GM19397 (cell line): ENCODE measurements at regions not wholly inside any gene's neighbourhood (a gene's known extent, or its start where the extent isn't known, plus 50 kb on each side); places are given as distances from the start of the nearest gene placed in this dataset.
"Not testable (repeated sequence)": the region's sequence is repeated elsewhere in the genome, so short reads cannot be mapped to it uniquely, and the experiment has no call there.

Experiments
- ATAC-seq: cut with Tn5 transposase; IDR thresholded peaks from one replicate; pipeline ENCODE4 v1.9.1; 2021; ENCODE audit warnings: mild to moderate bottlenecking, moderate library complexity; ENCODE audit not compliant: unreplicated experiment

- no peak for ATAC-seq
These were observed 166.3 kb upstream of the KIF2A start for GRCh38 chr5:62139741-62140140.

DNA sequence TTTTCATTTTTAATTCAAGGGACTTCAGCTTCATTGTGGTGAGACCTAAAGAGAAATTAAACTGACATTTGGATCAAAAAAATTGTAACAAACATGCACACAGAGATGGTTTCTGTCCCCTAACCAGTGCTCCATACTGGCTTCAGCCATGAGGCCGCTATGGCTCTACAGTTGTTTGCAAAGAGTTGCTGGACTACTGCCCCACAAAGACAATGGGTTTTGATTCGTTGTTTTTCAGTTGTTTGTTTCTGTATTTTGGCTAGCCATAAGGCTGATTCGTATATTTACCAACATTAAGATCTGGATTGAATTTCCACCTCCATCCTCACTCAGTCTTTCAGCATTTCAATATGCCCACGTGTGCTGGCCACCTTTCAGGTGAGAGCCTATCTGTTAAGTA lies 163.7 kb upstream of the KIF2A start:
- no peak for ATAC-seq

DNA sequence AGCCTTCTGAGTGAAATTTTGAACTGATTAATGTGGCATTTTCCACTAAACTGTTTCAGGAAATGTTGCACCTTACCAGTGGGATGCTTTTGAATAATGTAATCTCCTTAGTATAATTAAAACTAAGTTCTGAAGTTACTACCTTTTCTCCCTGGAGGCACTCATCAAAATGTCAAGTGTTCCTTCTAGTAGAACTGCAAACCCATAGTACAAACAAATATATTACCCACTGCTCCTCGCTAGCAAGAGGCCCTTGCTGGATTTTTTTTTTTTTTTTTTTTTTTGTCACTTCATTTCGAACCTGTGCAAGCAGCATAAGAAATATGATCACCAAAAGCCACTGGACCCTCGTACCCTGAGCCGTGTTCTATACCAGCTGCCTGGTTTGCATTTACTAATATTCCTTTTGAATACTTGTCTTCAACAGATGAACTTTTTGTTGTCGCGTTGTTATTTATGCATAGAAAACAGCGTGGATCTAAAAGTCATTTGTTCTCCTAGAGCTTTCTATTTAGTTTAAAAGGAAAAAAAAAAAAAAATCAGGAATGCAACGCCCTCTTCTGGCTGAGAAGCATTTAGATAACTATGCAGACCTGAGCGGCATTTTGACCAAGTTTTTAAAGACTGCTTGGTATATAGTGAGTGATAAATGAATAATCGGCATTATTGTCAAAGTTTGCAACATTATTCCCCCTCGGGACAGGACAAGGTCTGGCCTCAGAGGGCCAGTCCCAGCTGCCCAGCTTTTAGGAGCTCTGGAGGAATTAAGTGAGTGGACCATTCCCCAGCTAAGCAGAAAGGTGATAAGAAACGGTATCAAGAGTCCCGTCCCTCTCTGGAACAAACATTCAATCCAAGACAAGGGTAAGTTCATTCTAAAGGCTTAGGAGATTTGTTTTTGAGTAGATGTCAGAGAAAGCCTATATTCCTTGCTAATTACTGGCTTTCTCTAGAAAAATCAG lies 162.5 kb upstream of the KIF2A start:
- no peak for ATAC-seq

GRCh38 chr5:62144401-62145022 lies 161.5 kb upstream of the KIF2A start:
- ATAC-seq, result no peak

DNA sequence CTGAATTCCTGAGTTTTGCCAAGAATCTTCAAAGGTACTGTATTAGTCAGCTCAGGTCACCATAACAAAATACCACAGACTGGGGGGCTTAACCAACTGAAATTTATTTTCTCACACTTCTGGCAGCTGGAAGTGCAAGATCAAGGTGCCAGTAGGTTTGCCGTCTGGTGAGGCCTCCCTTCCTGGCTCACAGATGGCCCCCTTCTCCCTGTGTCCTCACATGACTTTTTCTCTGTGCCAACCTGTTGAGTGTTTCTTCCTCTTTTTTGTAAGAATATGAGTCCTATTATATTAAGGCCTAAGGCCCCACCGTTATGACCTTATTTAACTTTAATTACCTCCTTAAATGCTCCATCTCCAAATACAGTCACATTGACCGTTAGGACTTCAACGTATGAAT lies 156.1 kb upstream of the KIF2A start:
- ATAC-seq, result no peak

GRCh38 chr5:62152394-62153087 lies 153.5 kb upstream of the KIF2A start:
- no peak for ATAC-seq

DNA sequence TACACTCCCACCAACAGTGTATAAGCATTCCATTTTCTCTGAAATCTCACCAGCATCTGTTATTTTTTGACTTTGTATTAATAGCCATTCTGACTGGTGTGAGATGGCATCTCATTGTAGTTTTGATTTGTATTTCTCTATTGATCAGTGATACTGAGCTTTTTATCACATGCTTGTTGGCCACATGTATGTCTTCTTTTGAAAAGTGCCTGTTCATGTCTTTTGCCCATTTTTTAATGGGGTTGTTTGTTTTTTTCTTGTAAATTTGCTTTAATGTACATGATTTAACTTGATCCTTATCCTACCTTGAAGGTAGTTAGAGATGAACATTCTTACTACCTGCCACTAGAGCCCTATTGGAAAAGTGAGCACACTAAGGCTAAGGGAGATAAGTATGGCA lies 151.2 kb upstream of the KIF2A start:
- no peak for ATAC-seq

DNA sequence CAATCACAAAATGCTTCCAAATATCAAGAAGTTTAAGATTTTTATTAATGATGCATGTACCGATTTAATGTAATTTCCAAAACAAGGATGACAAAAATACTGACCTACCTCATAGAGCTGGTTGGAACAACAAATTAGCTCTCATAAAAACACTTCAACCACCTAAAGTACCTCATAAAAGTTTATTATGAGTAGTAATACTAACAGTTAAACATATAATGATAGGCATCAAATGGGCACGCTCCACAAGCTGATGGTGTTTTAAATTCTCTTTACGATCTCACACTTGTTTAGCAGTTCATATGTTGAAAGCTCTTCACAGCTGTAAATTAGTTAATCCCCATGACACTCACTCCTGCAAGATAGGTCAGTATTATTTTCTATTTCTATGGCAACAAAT lies 150.0 kb upstream of the KIF2A start:
- no peak for ATAC-seq

DNA sequence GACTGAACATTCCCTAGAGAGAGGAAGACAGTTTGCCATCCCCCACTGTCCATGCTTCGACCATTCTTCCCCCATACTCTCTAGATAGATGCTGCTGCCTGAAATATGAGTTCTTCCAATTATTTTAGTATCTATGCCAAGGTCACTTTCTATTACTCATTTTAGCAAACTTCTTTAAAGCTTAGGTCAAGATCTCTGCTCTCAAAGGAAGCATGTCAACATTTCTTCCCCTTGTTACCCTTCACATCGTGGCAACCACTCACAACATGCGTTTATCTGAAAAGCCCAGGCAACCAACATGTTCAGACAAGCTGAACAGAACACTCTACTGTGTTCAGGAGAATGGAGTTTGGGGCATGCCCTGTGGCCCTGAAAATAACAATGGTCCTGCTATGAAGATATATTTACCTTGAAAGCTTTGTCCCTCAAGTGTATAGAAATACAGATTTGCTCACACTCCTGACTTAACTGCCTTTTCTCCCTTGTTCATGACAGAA lies 138.4 kb upstream of the KIF2A start:
- no peak for ATAC-seq

DNA sequence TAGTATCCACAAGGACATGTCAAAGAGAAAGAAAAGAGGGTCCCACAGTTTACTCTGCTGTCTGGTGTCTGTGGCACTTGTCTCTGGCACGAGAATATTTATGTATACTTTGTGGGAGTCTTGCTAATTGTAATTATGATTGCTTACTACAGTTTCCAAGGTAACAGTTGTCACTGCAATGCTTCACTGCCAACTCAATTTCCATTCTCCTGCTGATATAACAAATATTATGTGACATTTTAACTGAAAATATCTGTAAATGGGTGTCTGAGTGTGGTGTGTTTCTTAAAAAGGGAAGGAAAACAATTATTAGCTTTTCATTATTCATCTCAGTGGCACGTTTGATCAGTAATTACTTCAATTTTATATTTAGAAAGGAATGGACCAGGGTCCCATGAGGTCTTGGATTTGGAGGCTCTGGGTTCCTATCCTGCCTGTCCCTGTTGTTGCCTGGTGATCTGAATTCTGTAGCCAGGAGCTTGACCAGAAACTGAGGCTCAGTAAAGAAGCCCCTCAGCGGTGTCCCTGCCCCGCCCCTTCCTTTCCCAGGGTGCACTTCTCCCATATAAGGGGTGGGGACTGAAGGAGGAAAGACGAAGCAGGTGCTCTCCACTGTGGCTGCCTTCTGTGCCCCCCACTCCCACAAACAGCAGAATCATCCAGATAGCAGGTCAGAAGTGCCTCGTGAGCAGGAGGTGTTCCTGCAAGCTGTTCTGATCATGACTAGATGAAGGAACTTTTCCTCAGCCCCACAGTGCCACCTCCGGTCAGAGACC lies 137.3 kb upstream of the KIF2A start:
- ATAC-seq, result no peak

- ATAC-seq, result no peak
These were observed 127.7 kb upstream of the KIF2A start for GRCh38 chr5:62178258-62178657.

DNA sequence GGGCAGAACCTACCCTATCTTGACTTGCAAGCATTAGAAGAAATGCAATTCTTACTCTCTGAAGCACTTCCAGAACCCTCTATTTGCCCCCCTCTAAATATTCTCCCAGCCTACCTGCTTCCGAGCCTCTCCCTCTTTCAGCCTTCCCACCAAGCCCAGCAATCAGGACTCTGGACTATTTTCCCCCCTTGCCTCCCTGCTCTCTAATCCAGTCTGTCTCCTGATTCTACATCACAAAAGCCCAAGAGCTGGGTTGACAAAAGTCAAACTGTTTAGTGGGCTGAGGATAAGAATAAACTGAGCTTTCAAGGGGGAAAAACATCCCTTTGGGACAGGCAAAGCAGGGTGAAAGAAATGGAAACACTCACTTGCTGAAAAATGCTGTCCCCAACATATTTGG lies 123.2 kb upstream of the KIF2A start:
- ATAC-seq, result no peak

DNA sequence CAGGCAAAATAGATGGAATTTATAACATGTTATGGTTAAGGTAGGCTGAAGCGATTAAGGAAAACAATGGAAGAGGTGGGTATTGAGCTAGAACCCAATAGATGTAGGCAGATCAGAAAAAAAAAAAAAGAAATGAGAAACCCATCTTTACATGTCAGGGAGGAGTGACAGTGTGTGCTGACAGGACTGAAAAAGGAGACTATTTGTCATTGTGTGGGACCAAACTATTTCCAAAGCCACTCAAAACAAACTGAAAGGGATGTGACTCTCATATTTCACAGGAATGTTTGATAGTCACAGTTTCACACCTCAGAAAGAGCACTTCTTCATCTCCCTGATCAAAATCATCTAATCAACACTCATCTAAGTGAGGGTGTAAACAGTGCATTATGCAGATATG lies 122.3 kb upstream of the KIF2A start:
- ATAC-seq, result no peak

DNA sequence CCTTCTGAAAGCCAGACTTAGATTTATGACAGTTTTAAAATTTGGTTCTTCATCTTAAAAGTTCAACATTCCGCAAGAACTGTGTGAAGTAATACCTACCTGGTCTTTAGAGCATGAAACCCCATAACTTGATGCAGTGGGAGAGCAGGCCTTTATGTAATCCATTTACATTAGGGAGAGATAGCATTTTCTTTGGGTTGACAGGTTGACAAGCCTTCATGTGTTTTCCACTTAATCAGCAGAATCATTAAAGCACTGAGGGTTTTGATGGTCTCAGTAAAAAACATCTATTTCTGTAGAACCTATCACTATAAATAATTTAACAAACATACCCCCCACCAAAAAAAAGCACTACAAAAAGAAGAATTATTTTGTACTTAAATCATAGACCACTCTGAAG lies 121.6 kb upstream of the KIF2A start:
- no peak for ATAC-seq

GRCh38 chr5:62190173-62190572 lies 115.8 kb upstream of the KIF2A start:
- no peak for ATAC-seq

- no peak for ATAC-seq
These were observed 115.1 kb upstream of the KIF2A start for GRCh38 chr5:62190931-62191330.

GRCh38 chr5:62192958-62193357 lies 113.0 kb upstream of the KIF2A start:
- ATAC-seq, result no peak

DNA sequence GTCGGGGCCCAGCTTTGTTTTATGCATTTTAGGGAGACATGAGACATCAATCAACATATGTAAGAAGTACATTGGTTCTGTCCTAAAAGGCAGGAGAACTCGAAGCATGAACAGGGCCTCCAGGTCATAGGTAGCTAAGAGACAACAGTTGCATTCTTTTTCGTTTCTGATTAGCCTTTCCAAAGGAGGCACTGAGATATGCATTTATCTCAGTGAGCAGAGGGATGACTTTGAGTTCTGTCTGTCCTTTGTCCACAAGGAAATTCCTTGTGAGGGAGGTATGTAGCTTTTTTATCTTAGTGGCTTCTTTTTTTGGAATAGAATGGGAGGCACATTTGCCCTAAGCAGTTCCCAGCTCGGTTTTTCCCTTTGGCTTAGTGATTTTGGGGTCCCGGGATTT lies 109.5 kb upstream of the KIF2A start:
- not testable (repeated sequence) for ATAC-seq

DNA sequence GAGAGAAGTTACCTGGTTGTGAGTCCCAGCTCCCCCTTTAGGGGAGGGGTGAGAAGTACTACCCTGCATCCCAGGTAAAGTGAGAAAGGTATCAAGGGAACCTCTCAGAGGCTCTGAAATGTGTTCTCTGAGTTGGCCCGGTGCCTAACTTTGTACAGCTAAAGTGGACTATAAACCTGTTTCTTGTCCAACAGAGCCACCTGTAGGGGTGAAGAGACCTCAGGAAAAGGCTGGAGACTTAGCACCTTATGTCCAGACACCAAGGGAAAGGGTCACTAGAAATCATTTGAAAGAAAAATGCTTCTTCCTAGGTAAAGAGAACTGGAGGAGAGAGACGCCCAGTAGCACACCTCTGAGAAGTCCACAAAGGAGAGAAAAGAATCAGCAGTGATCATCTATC lies 108.3 kb upstream of the KIF2A start:
- no peak for ATAC-seq

DNA sequence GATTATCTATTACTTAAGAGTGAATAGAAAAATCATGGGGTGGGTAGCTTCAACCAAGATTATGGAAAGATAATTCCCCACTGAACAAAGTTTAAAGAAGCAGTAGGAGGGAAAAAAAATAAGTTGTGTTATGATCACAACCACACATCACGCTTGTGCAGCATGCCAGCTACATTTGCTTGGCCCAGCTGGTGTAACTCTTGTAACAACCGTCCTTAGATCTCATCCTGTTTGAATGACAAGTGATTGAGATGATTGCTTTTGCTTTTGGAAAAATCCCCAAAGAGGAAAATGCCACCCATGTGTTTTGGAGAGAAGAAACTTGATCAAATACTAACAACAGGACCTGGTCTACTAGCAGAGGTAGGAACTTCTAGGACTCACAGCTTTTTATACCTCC lies 107.6 kb upstream of the KIF2A start:
- no peak for ATAC-seq
